PC-9 (cell line): ENCODE measurements at regions not wholly inside any gene's neighbourhood (a gene's known extent, or its start where the extent isn't known, plus 50 kb on each side); places are given as distances from the start of the nearest gene placed in this dataset.

Experiments used
- CTCF ChIP-seq: fragments of 200-600 bp; sonication (generic); conservative IDR thresholded peaks from 2 replicates; pipeline ENCODE4 v1.6.1; 2017; ENCODE audit warnings: mixed run types, antibody characterized with exemption, mild to moderate bottlenecking, moderate library complexity
- EZH2 ChIP-seq: fragments of 200-600 bp; sonication (generic); IDR thresholded peaks from 2 replicates; pipeline ENCODE4 v1.8.0; 2017; ENCODE audit warnings: antibody characterized with exemption, low read depth

- TF ChIP-seq CTCF: no peak
- TF ChIP-seq EZH2: no peak
Measured at GRCh38 chr21:10464975-10465374, 56.4 kb upstream of the TPTE start.
